HG03280 (cell line): ENCODE measurements at regions not wholly inside any gene's neighbourhood (a gene's known extent, or its start where the extent isn't known, plus 50 kb on each side); places are given as distances from the start of the nearest gene placed in this dataset.

Source experiments
- ATAC-seq: cut with Tn5 transposase; IDR thresholded peaks from one replicate; pipeline ENCODE4 v1.9.1; 2021; ENCODE audit warnings: mild to moderate bottlenecking, moderate library complexity; ENCODE audit not compliant: unreplicated experiment

GRCh38 chr13:99436686-99437416 lies 64.4 kb upstream of the TM9SF2 start:
- ATAC-seq = peak; percentile 37

DNA sequence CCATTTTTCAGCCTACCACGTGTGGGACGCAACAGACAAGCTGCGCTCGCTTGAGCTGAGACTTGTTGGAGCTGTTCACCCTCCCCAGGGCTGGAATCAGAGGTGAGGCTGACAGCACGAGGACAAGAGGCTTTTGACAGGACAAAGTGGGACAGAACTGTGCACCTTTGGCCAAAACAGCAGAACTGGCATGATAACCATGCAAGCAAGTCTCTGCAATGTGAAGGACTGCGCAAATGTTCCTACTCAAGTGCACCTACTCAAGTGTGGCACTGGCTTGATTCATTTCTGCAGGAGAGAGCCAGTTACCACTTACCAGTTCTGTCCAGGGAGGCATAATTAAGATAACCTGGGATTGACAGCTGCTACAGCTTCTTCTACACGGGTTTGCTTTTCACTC lies 62.2 kb upstream of the TM9SF2 start:
- ATAC-seq = no peak

GRCh38 chr13:99439850-99440604 lies 61.2 kb upstream of the TM9SF2 start:
- no peak for ATAC-seq

- ATAC-seq = no peak
Observed at GRCh38 chr13:99442273-99442895, 58.9 kb upstream of the TM9SF2 start.

DNA sequence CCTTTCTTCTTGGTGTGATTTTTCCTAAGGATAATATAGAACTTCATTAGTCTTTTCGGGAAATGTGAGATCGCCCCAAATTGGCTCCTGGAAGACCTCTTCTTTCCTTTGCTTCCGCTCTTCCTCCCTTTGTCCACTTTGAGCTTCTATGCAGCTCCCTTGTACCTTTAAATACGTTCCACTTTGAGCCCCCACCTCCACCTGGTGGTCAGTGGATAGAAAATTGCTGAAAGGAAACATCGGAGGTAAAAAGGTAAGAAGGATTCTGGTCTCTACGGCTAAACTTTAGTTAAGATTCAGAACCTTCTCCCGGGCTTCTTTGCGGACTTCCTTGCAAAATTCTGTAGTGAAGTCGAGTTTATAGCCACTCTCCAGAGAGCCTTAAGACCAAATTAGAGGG lies 55.0 kb upstream of the TM9SF2 start:
- ATAC-seq = no peak

GRCh38 chr13:99448546-99448945 lies 52.7 kb upstream of the TM9SF2 start:
- no peak for ATAC-seq

DNA sequence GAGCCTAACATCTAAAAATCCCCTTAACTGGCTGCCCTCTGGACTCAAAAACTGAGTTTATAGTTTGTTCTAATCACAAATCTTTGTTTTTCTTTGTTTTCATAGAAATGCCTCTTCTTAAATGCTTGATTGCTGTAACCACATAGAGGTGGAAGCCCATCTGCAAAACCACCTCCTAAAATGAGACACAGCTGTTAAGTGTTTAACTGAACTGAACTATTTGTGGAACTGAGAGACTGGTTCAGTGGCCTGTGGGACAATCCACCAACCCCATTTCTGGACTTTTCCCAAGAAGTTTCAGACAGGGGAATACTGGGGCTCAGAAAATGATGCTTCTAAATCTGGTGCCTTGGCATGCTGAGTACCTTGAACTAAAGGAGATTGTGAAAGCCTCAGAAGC lies 50.9 kb upstream of the TM9SF2 start:
- ATAC-seq = no peak
